Panc1 (cell line): ENCODE measurements at regions not wholly inside any gene's neighbourhood (a gene's known extent, or its start where the extent isn't known, plus 50 kb on each side); places are given as distances from the start of the nearest gene placed in this dataset.

Experiments used
- ATAC-seq: fragments of 200-7000 bp; cut with Tn5 transposase; 2 replicates; pipeline ENCODE4 v1.9.1; 2020; ENCODE audit warnings: mild to moderate bottlenecking, moderate library complexity
- BruUV-seq: library from RNA; stranded (reverse); fragments of 400-500 nt; replicated peaks from 2 replicates; lab custom pipeline; 2021; lab: Mats Ljungman, UMichigan
- CTCF ChIA-PET: fragments of 300-600 bp; sonication (Branson Sonifier 250); formaldehyde crosslinking; loops from one replicate; lab custom pipeline; 2022; ENCODE audit warnings: antibody characterized with exemption; lab: Charles Lee
- POLR2A ChIA-PET: fragments of 300-600 bp; sonication (Branson Sonifier 250); formaldehyde crosslinking; loops from one replicate; lab custom pipeline; 2022; ENCODE audit warnings: antibody characterized with exemption; lab: Charles Lee
- DNase-seq: peaks from one replicate; pipeline ENCODE4 v3.0.0-alpha.2; 2010; ENCODE audit warnings: low read depth, low spot score
- H3K27ac ChIP-seq: 2 replicates; pipeline ENCODE4 v1.5.1; 2011; ENCODE audit warnings: mild to moderate bottlenecking, low read length, inconsistent platforms
- H3K27me3 ChIP-seq: fragments of 200-500 bp; sonication (Bioruptor generic); 2 replicates; pipeline ENCODE4 v1.6.0; 2014; ENCODE audit warnings: low read length, inconsistent platforms; ENCODE audit not compliant: control insufficient read depth, insufficient read depth
- H3K36me3 ChIP-seq: fragments of 200-500 bp; sonication (Bioruptor generic); 2 replicates; pipeline ENCODE4 v1.5.1; 2014; ENCODE audit warnings: inconsistent platforms, mild to moderate bottlenecking, low read length, moderate library complexity; ENCODE audit not compliant: control insufficient read depth, insufficient read depth
- H3K4me1 ChIP-seq: 2 replicates; pipeline ENCODE4 v1.5.1; 2011; ENCODE audit warnings: inconsistent platforms, mild to moderate bottlenecking, low read length, moderate library complexity; ENCODE audit not compliant: control insufficient read depth, insufficient read depth
- H3K4me3 ChIP-seq, 2 experiments: 2 replicates each; pipeline ENCODE4 v1.5.1; 2011 to 2012; ENCODE audit warnings: low read depth in 2 of 2, low read length in 2 of 2, mild to moderate bottlenecking in 2 of 2, inconsistent platforms in 1 of 2, moderate library complexity in 1 of 2
- H3K9me3 ChIP-seq: fragments of 200-500 bp; sonication (Bioruptor generic); 2 replicates; pipeline ENCODE4 v1.5.1; 2014; ENCODE audit warnings: low read depth, mild to moderate bottlenecking, inconsistent platforms, low read length, moderate library complexity; ENCODE audit not compliant: control insufficient read depth, insufficient read depth
- CTCF ChIP-seq: fragments of 450-650 bp; IDR thresholded peaks from 2 replicates; pipeline ENCODE4 v1.5.1; 2017; ENCODE audit warnings: mild to moderate bottlenecking
- POLR2AphosphoS5 ChIP-seq: IDR thresholded peaks from 2 replicates; pipeline ENCODE4 v1.6.1; 2012; ENCODE audit warnings: mild to moderate bottlenecking, low read depth, low read length, moderate library complexity
- REST ChIP-seq, 2 experiments: IDR thresholded peaks; 2 replicates each; pipeline ENCODE4 v1.6.1; 2011 to 2012; ENCODE audit warnings: low read depth in 2 of 2, control low read depth in 1 of 2, low read length in 1 of 2, mild to moderate bottlenecking in 1 of 2, moderate library complexity in 1 of 2; ENCODE audit not compliant: insufficient read depth in 1 of 2
- SIN3A ChIP-seq: IDR thresholded peaks from 2 replicates; pipeline ENCODE4 v1.6.1; 2012; ENCODE audit warnings: low read depth, mild to moderate bottlenecking, low read length, moderate library complexity, borderline replicate concordance; ENCODE audit not compliant: insufficient read depth
- TCF7L2 ChIP-seq: IDR thresholded peaks from 2 replicates; pipeline ENCODE4 v1.6.1; 2011; ENCODE audit warnings: mild to moderate bottlenecking, low read depth, low read length, inconsistent platforms
- in situ Hi-C: cut with HindIII; loops from 2 replicates; pipeline ENCODE4 v1.10.0; 2016; ENCODE audit warnings: low sequenced_read_pairs, low pct_unique_long_range_greater_than_20kb
- intact Hi-C: fragments of 100-400 bp; cut with micrococcal nuclease; formaldehyde crosslinking; loops from one replicate; pipeline ENCODE4 v1.10.0; 2022; ENCODE audit not compliant: unreplicated experiment

GRCh38 chr10:8908013-8908412, 853.5 kb downstream of the GATA3 start:
- H3K9me3 ChIP-seq: no peaks in the 10 kb centered on the region
- no TSS peak for BruUV-seq
- H3K27ac ChIP-seq: no peak overlapping the region
- TF ChIP-seq TCF7L2 (no peak), SIN3A (no peak)
- no peaks in the 10 kb centered on the region for H3K4me1 ChIP-seq
- H3K27me3 ChIP-seq: no peaks in the 10 kb centered on the region
- ChIA-PET CTCF (no interaction called here), POLR2A (interaction anchor here (0.5 kb wide), 1 partner anchor 333 kb away, joined by 4 read pairs; no protein-coding TSS in a partner anchor)
- H3K4me3 ChIP-seq: no peak overlapping the region
- ATAC-seq (no peak), DNase-seq (no peak)
- in situ Hi-C loops (no loop called here), intact Hi-C loops (no loop called here)
- no peaks in the 10 kb centered on the region for H3K36me3 ChIP-seq

DNA sequence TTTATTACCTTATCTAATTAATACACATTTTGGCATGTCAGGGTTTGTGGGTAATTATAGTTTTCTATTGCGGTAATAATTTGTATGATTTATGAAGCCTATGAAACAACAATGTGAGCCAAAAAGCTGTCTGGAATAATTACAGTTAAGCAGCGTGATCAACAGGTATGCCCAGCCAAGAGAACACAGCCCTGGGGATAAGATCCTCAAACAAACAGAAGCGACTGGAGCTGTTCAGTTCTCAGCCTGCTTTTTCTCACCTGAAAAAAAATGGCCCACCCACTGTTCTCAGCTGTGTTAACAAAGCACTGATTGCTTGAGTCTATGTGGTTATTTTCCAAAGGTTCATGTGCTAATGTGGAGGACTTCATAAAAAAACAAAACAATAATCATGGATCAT, 855.8 kb downstream of the GATA3 start:
- DNase-seq (no peak), ATAC-seq (no peak)
- intact Hi-C loops (no loop called here), in situ Hi-C loops (no loop called here)
- no peak overlapping the region for H3K4me3 ChIP-seq
- BruUV-seq: no TSS peak
- TF ChIP-seq POLR2AphosphoS5 (no peak), SIN3A (no peak), TCF7L2 (no peak), REST (IDR thresholded peaks at IDR 0.05; ENCODE audit: insufficient read depth in 1 of 2, low read depth in 2 of 2, low read length in 1 of 2) (no peak)
- H3K4me1 ChIP-seq: 0 out of 2 replicates have a peak, but pooled peaks cover 2% of the 10 kb centered on the region
- H3K27ac ChIP-seq: no peak overlapping the region
- H3K36me3 ChIP-seq: no peaks in the 10 kb centered on the region
- H3K27me3 ChIP-seq: no peaks in the 10 kb centered on the region
- ChIA-PET POLR2A (no interaction called here), CTCF (no interaction called here)
- no peaks in the 10 kb centered on the region for H3K9me3 ChIP-seq

- 0 out of 2 replicates have a peak, but pooled peaks cover 2% of the 10 kb centered on the region for H3K4me1 ChIP-seq
- ATAC-seq (no peak), DNase-seq (no peak)
- intact Hi-C loops (no loop called here), in situ Hi-C loops (no loop called here)
- POLR2A ChIA-PET: no interaction called here
- BruUV-seq: no TSS peak
- no peak overlapping the region for H3K27ac ChIP-seq
- H3K36me3 ChIP-seq: no peaks in the 10 kb centered on the region
- CTCF ChIA-PET: no interaction called here
- TF ChIP-seq REST (IDR thresholded peaks at IDR 0.05; ENCODE audit: insufficient read depth in 1 of 2, low read depth in 2 of 2, low read length in 1 of 2) (no peak), CTCF (no peak), TCF7L2 (no peak), POLR2AphosphoS5 (no peak), SIN3A (no peak)
- no peaks in the 10 kb centered on the region for H3K9me3 ChIP-seq
- H3K27me3 ChIP-seq: no peaks in the 10 kb centered on the region
- no peak overlapping the region for H3K4me3 ChIP-seq
Measured at GRCh38 chr10:8911032-8911431, 856.5 kb downstream of the GATA3 start.
